ENCODE measurements at regions not wholly inside any gene's neighbourhood (a gene's known extent, or its start where the extent isn't known, plus 50 kb on each side); places are given as distances from the start of the nearest gene placed in this dataset.

GRCh38 chr6:71471718-71472117 is 183.1 kb downstream of the OGFRL1 start:
- TF ChIP-seq MAX (IDR thresholded peaks at IDR 0.05; ENCODE audit: insufficient read depth, insufficient read length) (no peak), MYC (IDR thresholded peaks at IDR 0.05; ENCODE audit: low read depth, low read length) (no peak), EZH2 (IDR thresholded peaks at IDR 0.05; ENCODE audit: borderline replicate concordance, low read depth, low read length, severe bottlenecking) (no peak)
- TF ChIP-seq, protein P1, sequence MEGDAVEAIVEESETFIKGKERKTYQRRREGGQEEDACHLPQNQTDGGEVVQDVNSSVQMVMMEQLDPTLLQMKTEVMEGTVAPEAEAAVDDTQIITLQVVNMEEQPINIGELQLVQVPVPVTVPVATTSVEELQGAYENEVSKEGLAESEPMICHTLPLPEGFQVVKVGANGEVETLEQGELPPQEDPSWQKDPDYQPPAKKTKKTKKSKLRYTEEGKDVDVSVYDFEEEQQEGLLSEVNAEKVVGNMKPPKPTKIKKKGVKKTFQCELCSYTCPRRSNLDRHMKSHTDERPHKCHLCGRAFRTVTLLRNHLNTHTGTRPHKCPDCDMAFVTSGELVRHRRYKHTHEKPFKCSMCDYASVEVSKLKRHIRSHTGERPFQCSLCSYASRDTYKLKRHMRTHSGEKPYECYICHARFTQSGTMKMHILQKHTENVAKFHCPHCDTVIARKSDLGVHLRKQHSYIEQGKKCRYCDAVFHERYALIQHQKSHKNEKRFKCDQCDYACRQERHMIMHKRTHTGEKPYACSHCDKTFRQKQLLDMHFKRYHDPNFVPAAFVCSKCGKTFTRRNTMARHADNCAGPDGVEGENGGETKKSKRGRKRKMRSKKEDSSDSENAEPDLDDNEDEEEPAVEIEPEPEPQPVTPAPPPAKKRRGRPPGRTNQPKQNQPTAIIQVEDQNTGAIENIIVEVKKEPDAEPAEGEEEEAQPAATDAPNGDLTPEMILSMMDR (IDR thresholded peaks at IDR 0.05; ENCODE audit: extremely low read depth in 1 of 2, insufficient read depth in 1 of 2, low read depth in 1 of 2, low read length in 2 of 2) = no peak
